MM.1S (cell line): ENCODE measurements at regions not wholly inside any gene's neighbourhood (a gene's known extent, or its start where the extent isn't known, plus 50 kb on each side); places are given as distances from the start of the nearest gene placed in this dataset.

Source experiments
- DNase-seq: peaks from one replicate; pipeline ENCODE4 v3.0.0-alpha.2; 2015
- H2AFZ ChIP-seq: fragments of 300-600 bp; sonication (generic); 2 replicates; pipeline ENCODE4 v1.6.0; 2016; ENCODE audit warnings: antibody characterized with exemption, low read length
- H3F3A ChIP-seq: fragments of 300-600 bp; sonication (generic); 2 replicates; pipeline ENCODE4 v1.6.1; 2016; ENCODE audit warnings: mild to moderate bottlenecking, antibody characterized with exemption, low read length, moderate library complexity, mixed read lengths; ENCODE audit not compliant: insufficient read depth
- H3K27ac ChIP-seq: fragments of 300-600 bp; sonication (generic); 2 replicates; pipeline ENCODE4 v1.5.1; 2016; ENCODE audit warnings: mild to moderate bottlenecking, low read length
- H3K27me3 ChIP-seq: fragments of 300-600 bp; sonication (generic); replicated peaks from 2 replicates; pipeline ENCODE4 v1.6.0; 2016; ENCODE audit warnings: low read length; ENCODE audit not compliant: insufficient read depth
- H3K36me3 ChIP-seq: fragments of 300-600 bp; sonication (generic); replicated peaks from 2 replicates; pipeline ENCODE4 v1.6.1; 2016; ENCODE audit warnings: mild to moderate bottlenecking, low read length, mixed read lengths; ENCODE audit not compliant: insufficient read depth
- H3K4me1 ChIP-seq: fragments of 300-600 bp; sonication (generic); 2 replicates; pipeline ENCODE4 v1.6.1; 2016; ENCODE audit warnings: low read length, mixed read lengths
- H3K4me2 ChIP-seq: fragments of 300-600 bp; sonication (generic); 2 replicates; pipeline ENCODE4 v1.6.0; 2016; ENCODE audit warnings: low read depth, low read length
- H3K4me3 ChIP-seq: fragments of 300-600 bp; sonication (generic); 2 replicates; pipeline ENCODE4 v1.5.1; 2016; ENCODE audit warnings: low read length, mixed read lengths
- H3K79me2 ChIP-seq: fragments of 300-600 bp; sonication (generic); 2 replicates; pipeline ENCODE4 v1.6.1; 2016; ENCODE audit warnings: mixed run types, low read length, mixed read lengths
- H3K9ac ChIP-seq: fragments of 300-600 bp; sonication (generic); 2 replicates; pipeline ENCODE4 v1.6.1; 2016; ENCODE audit warnings: low read length, mixed read lengths
- H3K9me2 ChIP-seq: fragments of 300-600 bp; sonication (generic); replicated peaks from 2 replicates; pipeline ENCODE4 v1.6.1; 2016; ENCODE audit warnings: mild to moderate bottlenecking, low read length, mixed read lengths; ENCODE audit not compliant: insufficient read depth
- H3K9me3 ChIP-seq: fragments of 300-600 bp; sonication (generic); replicated peaks from 2 replicates; pipeline ENCODE4 v1.6.1; 2016; ENCODE audit warnings: mild to moderate bottlenecking, low read length, mixed read lengths; ENCODE audit not compliant: insufficient read depth
- H4K20me1 ChIP-seq: fragments of 300-600 bp; sonication (generic); 2 replicates; pipeline ENCODE4 v1.6.1; 2016; ENCODE audit warnings: mild to moderate bottlenecking, low read length, moderate library complexity, mixed read lengths; ENCODE audit not compliant: insufficient read depth
- CTCF ChIP-seq: fragments of 300-600 bp; sonication (generic); IDR thresholded peaks from 2 replicates; pipeline ENCODE4 v1.5.1; 2016; ENCODE audit warnings: antibody characterized with exemption, low read length, mixed read lengths
- EZH2 ChIP-seq: fragments of 300-600 bp; sonication (generic); optimal IDR thresholded peaks from 2 replicates; pipeline ENCODE3; 2017; ENCODE audit warnings: low read depth, mild to moderate bottlenecking, antibody characterized with exemption, low read length, mixed read lengths
- EZH2phosphoT487 ChIP-seq: fragments of 300-600 bp; sonication (generic); IDR thresholded peaks from 2 replicates; pipeline ENCODE4 v1.6.1; 2018; ENCODE audit warnings: antibody characterized with exemption, low read length

- Histone ChIP-seq H3K36me3 (no peaks in the 10 kb centered on the region), H4K20me1 (no peaks in the 10 kb centered on the region), H3K79me2 (no peaks in the 10 kb centered on the region), H3K4me2 (no peak overlapping the region), H3K9me3 (no peaks in the 10 kb centered on the region), H3K27me3 (no peaks in the 10 kb centered on the region), H2AFZ (no peak overlapping the region), H3K9me2 (no peaks in the 10 kb centered on the region), H3K4me3 (no peak overlapping the region), H3K9ac (no peak overlapping the region), H3F3A (no peaks in the 10 kb centered on the region), H3K27ac (no peak overlapping the region), H3K4me1 (no peaks in the 10 kb centered on the region)
- DNase-seq, result no peak
- no peak for TF ChIP-seq CTCF
- no peak for TF ChIP-seq EZH2phosphoT487
- no peak for TF ChIP-seq EZH2
Observed at GRCh38 chr2:226413498-226414130, 386.0 kb downstream of the IRS1 start.

- H2AFZ ChIP-seq, result no peak overlapping the region
- no peak for DNase-seq
Observed at GRCh38 chr2:226411727-226412360, 387.8 kb downstream of the IRS1 start.

GRCh38 chr2:226411205-226411604, 388.4 kb downstream of the IRS1 start:
- TF ChIP-seq EZH2phosphoT487 (no peak), EZH2 (no peak)
- Histone ChIP-seq H3K27ac (no peak overlapping the region), H3K27me3 (no peaks in the 10 kb centered on the region), H3K9me2 (no peaks in the 10 kb centered on the region), H3K9ac (no peak overlapping the region), H3K9me3 (no peaks in the 10 kb centered on the region), H3K4me3 (no peak overlapping the region), H3K79me2 (no peaks in the 10 kb centered on the region), H3K4me2 (no peak overlapping the region), H3K4me1 (no peaks in the 10 kb centered on the region), H4K20me1 (no peaks in the 10 kb centered on the region), H3K36me3 (no peaks in the 10 kb centered on the region), H2AFZ (no peak overlapping the region), H3F3A (no peaks in the 10 kb centered on the region)
- DNase-seq, result no peak

More at GRCh38 chr2:226411727-226412360, 387.8 kb downstream of the IRS1 start:
- no peaks in the 10 kb centered on the region for H3K27me3 ChIP-seq
- H3K9me3 ChIP-seq, result no peaks in the 10 kb centered on the region
- no peak overlapping the region for H3K27ac ChIP-seq
- H3K36me3 ChIP-seq, result no peaks in the 10 kb centered on the region
- no peaks in the 10 kb centered on the region for H3K79me2 ChIP-seq
- H3K9ac ChIP-seq, result no peak overlapping the region
- no peaks in the 10 kb centered on the region for H3K4me1 ChIP-seq
- no peak overlapping the region for H3K4me3 ChIP-seq
- no peaks in the 10 kb centered on the region for H3K9me2 ChIP-seq
- TF ChIP-seq EZH2phosphoT487 (no peak), EZH2 (no peak), CTCF (no peak)
- H3F3A ChIP-seq, result no peaks in the 10 kb centered on the region
- no peak overlapping the region for H3K4me2 ChIP-seq
- no peaks in the 10 kb centered on the region for H4K20me1 ChIP-seq

GRCh38 chr2:226410247-226410835, 389.3 kb downstream of the IRS1 start:
- no peak overlapping the region for H2AFZ ChIP-seq
- H3K36me3 ChIP-seq, result no peaks in the 10 kb centered on the region
- no peak overlapping the region for H3K9ac ChIP-seq
- no peaks in the 10 kb centered on the region for H3K9me2 ChIP-seq
- no peaks in the 10 kb centered on the region for H3K79me2 ChIP-seq
- no peak overlapping the region for H3K27ac ChIP-seq
- H3K4me1 ChIP-seq, result no peaks in the 10 kb centered on the region
- no peak overlapping the region for H3K4me2 ChIP-seq
- no peaks in the 10 kb centered on the region for H4K20me1 ChIP-seq
- no peaks in the 10 kb centered on the region for H3K9me3 ChIP-seq
- TF ChIP-seq EZH2phosphoT487 (no peak), CTCF (no peak), EZH2 (no peak)
- no peaks in the 10 kb centered on the region for H3K27me3 ChIP-seq
- no peak overlapping the region for H3K4me3 ChIP-seq
- no peaks in the 10 kb centered on the region for H3F3A ChIP-seq
- no peak for DNase-seq
